WTC11 (cell line): ENCODE measurements at regions not wholly inside any gene's neighbourhood (a gene's known extent, or its start where the extent isn't known, plus 50 kb on each side); places are given as distances from the start of the nearest gene placed in this dataset.

ENCODE experiments used
- ATAC-seq: fragments of 200-7000 bp; cut with Tn5 transposase; 2 replicates; pipeline ENCODE4 v1.10.0; 2021; ENCODE audit warnings: mild to moderate bottlenecking, moderate library complexity
- CTCF ChIA-PET: fragments of 300-600 bp; sonication (Branson Sonifier 250); formaldehyde crosslinking; loops from one replicate; lab custom pipeline; 2021; ENCODE audit warnings: antibody characterized with exemption; lab: Charles Lee
- POLR2A ChIA-PET: fragments of 350-600 bp; sonication (Branson Sonifier 250); formaldehyde crosslinking; loops from one replicate; lab custom pipeline; 2021; ENCODE audit warnings: antibody characterized with exemption; lab: Charles Lee
- DNase-seq: peaks from one replicate; pipeline ENCODE4 v3.0.0; 2021; ENCODE audit warnings: low spot score
- H3K27ac Mint-ChIP-seq: 2 replicates; pipeline ENCODE4 v1.8.0; 2021; ENCODE audit warnings: mixed read lengths
- H3K27me3 Mint-ChIP-seq: 2 replicates; pipeline ENCODE4 v1.8.0; 2021; ENCODE audit warnings: low read depth, mild to moderate bottlenecking, moderate library complexity, mixed read lengths
- H3K36me3 Mint-ChIP-seq: 2 replicates; pipeline ENCODE4 v1.8.0; 2021; ENCODE audit warnings: mixed read lengths
- H3K4me1 Mint-ChIP-seq: 2 replicates; pipeline ENCODE4 v1.8.0; 2022; ENCODE audit warnings: mixed read lengths
- H3K4me3 Mint-ChIP-seq: 2 replicates; pipeline ENCODE4 v1.8.0; 2021; ENCODE audit warnings: mild to moderate bottlenecking, moderate library complexity, mixed read lengths
- H3K9me3 Mint-ChIP-seq: 2 replicates; pipeline ENCODE4 v1.8.0; 2021; ENCODE audit warnings: mixed read lengths
- FOXJ3 ChIP-seq: sonication (generic); formaldehyde crosslinking; IDR thresholded peaks from 2 replicates; pipeline ENCODE4 v1.9.0; 2021; ENCODE audit warnings: missing genetic modification reagents, mild to moderate bottlenecking, borderline replicate concordance
- GRHL2 ChIP-seq: fragments of 250-450 bp; sonication (Bioruptor Pico); IDR thresholded peaks from 2 replicates; pipeline ENCODE4 v1.8.0; 2022; ENCODE audit warnings: mild to moderate bottlenecking, moderate library complexity; ENCODE audit not compliant: insufficient replicate concordance, severe bottlenecking
- GTF2I ChIP-seq: fragments of 250-450 bp; sonication (Bioruptor Pico); conservative IDR thresholded peaks from 2 replicates; pipeline ENCODE4 v1.4.0; 2021; ENCODE audit warnings: mild to moderate bottlenecking
- HMGA2 ChIP-seq: fragments of 250-450 bp; sonication (Bioruptor Pico); IDR thresholded peaks from 2 replicates; pipeline ENCODE4 v1.4.0; 2021; ENCODE audit warnings: mild to moderate bottlenecking, moderate library complexity
- JUN ChIP-seq: sonication (generic); formaldehyde crosslinking; IDR thresholded peaks from 2 replicates; pipeline ENCODE4 v1.8.0; 2023; ENCODE audit warnings: mild to moderate bottlenecking, missing genetic modification reagents
- MYBL2 ChIP-seq: sonication (generic); formaldehyde crosslinking; IDR thresholded peaks from 2 replicates; pipeline ENCODE4 v1.8.1; 2023; ENCODE audit warnings: mild to moderate bottlenecking, moderate library complexity, missing genetic modification reagents
- NFE2L1 ChIP-seq: sonication (generic); formaldehyde crosslinking; IDR thresholded peaks from 2 replicates; pipeline ENCODE4 v1.8.1; 2023; ENCODE audit warnings: missing genetic modification reagents
- SOX15 ChIP-seq: fragments of 250-450 bp; sonication (Bioruptor Pico); IDR thresholded peaks from 2 replicates; pipeline ENCODE4 v1.9.0; 2021; ENCODE audit warnings: mild to moderate bottlenecking
- SP1 ChIP-seq: sonication (generic); formaldehyde crosslinking; conservative IDR thresholded peaks from 2 replicates; pipeline ENCODE4 v1.8.1; 2022; ENCODE audit warnings: missing genetic modification reagents
- ZNF138 ChIP-seq: sonication (generic); formaldehyde crosslinking; conservative IDR thresholded peaks from 2 replicates; pipeline ENCODE4 v1.8.1; 2022; ENCODE audit warnings: mild to moderate bottlenecking, moderate library complexity, missing genetic modification reagents
- ZNF416 ChIP-seq: fragments of 250-450 bp; sonication (Bioruptor Pico); IDR thresholded peaks from 2 replicates; pipeline ENCODE4 v1.9.0; 2021; ENCODE audit warnings: mild to moderate bottlenecking, inconsistent platforms
- ZNF532 ChIP-seq: fragments of 250-450 bp; sonication (Bioruptor Pico); IDR thresholded peaks from 2 replicates; pipeline ENCODE4 v1.9.0; 2021; ENCODE audit warnings: mild to moderate bottlenecking, borderline replicate concordance
- TF ChIP-seq, protein P1 (sequence below): sonication (generic); formaldehyde crosslinking; IDR thresholded peaks from 2 replicates; pipeline ENCODE4 v1.8.1; 2023; ENCODE audit warnings: mild to moderate bottlenecking, missing genetic modification reagents
- TF ChIP-seq, protein P2 (sequence below): sonication (generic); formaldehyde crosslinking; IDR thresholded peaks from 2 replicates; pipeline ENCODE4 v1.8.0; 2022; ENCODE audit warnings: mild to moderate bottlenecking, missing genetic modification reagents
- TF ChIP-seq, protein P3 (sequence below): fragments of 250-450 bp; sonication (Bioruptor Pico); IDR thresholded peaks from 2 replicates; pipeline ENCODE4 v1.9.0; 2021; ENCODE audit warnings: mild to moderate bottlenecking
- TF ChIP-seq, protein P4 (sequence below): sonication (generic); formaldehyde crosslinking; IDR thresholded peaks from 2 replicates; pipeline ENCODE4 v1.8.1; 2023; ENCODE audit warnings: mild to moderate bottlenecking, missing genetic modification reagents
- TF ChIP-seq, protein P5 (sequence below): sonication (generic); formaldehyde crosslinking; IDR thresholded peaks from 2 replicates; pipeline ENCODE4 v1.8.0; 2022; ENCODE audit warnings: missing genetic modification reagents
- TF ChIP-seq, protein P6 (sequence below): sonication (generic); formaldehyde crosslinking; IDR thresholded peaks from 2 replicates; pipeline ENCODE4 v1.8.1; 2023; ENCODE audit warnings: mild to moderate bottlenecking, missing genetic modification reagents, moderate library complexity
- TF ChIP-seq, protein P7 (sequence below): sonication (generic); formaldehyde crosslinking; IDR thresholded peaks from 2 replicates; pipeline ENCODE4 v1.8.1; 2022; ENCODE audit warnings: low read depth, missing genetic modification reagents, borderline replicate concordance

DNA sequence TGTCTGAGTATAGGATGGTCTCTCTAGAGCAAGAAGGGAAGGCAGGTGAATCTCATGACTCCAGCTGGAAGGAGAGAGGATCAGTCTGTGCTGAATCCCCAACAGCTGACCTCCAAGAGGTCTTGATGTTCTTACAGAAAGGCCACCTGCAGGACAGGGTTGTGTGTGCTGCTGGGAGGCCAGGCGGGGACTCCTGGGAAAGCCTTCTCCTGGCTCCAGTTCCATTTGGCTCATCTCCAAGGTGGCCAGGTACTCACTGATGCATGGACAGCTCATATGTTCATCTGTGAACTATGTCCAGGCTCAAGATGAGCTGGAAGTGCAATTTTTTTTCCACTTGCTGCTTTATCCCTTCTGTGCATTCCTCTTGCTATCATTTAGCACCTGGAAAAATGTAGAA is 730.2 kb upstream of the RBFOX1 start:
- ATAC-seq (no peak), DNase-seq (no peak)
- Mint-ChIP-seq H3K27me3 (peaks cover 16% of the 10 kb centered on the region), H3K4me3 (no peak overlapping the region), H3K9me3 (peaks cover 88% of the 10 kb centered on the region)
- CTCF ChIA-PET: no interaction called here
- no peak for TF ChIP-seq ZNF416
- no peak for TF ChIP-seq NFE2L1 (CRISPR knock-in tag)
- TF ChIP-seq GTF2I (CRISPR knock-in tag): no peak
- TF ChIP-seq, protein P1, sequence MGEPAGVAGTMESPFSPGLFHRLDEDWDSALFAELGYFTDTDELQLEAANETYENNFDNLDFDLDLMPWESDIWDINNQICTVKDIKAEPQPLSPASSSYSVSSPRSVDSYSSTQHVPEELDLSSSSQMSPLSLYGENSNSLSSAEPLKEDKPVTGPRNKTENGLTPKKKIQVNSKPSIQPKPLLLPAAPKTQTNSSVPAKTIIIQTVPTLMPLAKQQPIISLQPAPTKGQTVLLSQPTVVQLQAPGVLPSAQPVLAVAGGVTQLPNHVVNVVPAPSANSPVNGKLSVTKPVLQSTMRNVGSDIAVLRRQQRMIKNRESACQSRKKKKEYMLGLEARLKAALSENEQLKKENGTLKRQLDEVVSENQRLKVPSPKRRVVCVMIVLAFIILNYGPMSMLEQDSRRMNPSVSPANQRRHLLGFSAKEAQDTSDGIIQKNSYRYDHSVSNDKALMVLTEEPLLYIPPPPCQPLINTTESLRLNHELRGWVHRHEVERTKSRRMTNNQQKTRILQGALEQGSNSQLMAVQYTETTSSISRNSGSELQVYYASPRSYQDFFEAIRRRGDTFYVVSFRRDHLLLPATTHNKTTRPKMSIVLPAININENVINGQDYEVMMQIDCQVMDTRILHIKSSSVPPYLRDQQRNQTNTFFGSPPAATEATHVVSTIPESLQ (CRISPR knock-in tag): no peak
- TF ChIP-seq HMGA2 (CRISPR knock-in tag): no peak
- TF ChIP-seq, protein P2, sequence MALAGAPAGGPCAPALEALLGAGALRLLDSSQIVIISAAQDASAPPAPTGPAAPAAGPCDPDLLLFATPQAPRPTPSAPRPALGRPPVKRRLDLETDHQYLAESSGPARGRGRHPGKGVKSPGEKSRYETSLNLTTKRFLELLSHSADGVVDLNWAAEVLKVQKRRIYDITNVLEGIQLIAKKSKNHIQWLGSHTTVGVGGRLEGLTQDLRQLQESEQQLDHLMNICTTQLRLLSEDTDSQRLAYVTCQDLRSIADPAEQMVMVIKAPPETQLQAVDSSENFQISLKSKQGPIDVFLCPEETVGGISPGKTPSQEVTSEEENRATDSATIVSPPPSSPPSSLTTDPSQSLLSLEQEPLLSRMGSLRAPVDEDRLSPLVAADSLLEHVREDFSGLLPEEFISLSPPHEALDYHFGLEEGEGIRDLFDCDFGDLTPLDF (CRISPR knock-in tag): no peak
- TF ChIP-seq FOXJ3: no peak
- TF ChIP-seq, protein P3, sequence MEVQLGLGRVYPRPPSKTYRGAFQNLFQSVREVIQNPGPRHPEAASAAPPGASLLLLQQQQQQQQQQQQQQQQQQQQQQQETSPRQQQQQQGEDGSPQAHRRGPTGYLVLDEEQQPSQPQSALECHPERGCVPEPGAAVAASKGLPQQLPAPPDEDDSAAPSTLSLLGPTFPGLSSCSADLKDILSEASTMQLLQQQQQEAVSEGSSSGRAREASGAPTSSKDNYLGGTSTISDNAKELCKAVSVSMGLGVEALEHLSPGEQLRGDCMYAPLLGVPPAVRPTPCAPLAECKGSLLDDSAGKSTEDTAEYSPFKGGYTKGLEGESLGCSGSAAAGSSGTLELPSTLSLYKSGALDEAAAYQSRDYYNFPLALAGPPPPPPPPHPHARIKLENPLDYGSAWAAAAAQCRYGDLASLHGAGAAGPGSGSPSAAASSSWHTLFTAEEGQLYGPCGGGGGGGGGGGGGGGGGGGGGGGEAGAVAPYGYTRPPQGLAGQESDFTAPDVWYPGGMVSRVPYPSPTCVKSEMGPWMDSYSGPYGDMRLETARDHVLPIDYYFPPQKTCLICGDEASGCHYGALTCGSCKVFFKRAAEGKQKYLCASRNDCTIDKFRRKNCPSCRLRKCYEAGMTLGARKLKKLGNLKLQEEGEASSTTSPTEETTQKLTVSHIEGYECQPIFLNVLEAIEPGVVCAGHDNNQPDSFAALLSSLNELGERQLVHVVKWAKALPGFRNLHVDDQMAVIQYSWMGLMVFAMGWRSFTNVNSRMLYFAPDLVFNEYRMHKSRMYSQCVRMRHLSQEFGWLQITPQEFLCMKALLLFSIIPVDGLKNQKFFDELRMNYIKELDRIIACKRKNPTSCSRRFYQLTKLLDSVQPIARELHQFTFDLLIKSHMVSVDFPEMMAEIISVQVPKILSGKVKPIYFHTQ (CRISPR knock-in tag): no peak
- TF ChIP-seq, protein P4, sequence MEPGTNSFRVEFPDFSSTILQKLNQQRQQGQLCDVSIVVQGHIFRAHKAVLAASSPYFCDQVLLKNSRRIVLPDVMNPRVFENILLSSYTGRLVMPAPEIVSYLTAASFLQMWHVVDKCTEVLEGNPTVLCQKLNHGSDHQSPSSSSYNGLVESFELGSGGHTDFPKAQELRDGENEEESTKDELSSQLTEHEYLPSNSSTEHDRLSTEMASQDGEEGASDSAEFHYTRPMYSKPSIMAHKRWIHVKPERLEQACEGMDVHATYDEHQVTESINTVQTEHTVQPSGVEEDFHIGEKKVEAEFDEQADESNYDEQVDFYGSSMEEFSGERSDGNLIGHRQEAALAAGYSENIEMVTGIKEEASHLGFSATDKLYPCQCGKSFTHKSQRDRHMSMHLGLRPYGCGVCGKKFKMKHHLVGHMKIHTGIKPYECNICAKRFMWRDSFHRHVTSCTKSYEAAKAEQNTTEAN (CRISPR knock-in tag): no peak
- TF ChIP-seq, protein P5, sequence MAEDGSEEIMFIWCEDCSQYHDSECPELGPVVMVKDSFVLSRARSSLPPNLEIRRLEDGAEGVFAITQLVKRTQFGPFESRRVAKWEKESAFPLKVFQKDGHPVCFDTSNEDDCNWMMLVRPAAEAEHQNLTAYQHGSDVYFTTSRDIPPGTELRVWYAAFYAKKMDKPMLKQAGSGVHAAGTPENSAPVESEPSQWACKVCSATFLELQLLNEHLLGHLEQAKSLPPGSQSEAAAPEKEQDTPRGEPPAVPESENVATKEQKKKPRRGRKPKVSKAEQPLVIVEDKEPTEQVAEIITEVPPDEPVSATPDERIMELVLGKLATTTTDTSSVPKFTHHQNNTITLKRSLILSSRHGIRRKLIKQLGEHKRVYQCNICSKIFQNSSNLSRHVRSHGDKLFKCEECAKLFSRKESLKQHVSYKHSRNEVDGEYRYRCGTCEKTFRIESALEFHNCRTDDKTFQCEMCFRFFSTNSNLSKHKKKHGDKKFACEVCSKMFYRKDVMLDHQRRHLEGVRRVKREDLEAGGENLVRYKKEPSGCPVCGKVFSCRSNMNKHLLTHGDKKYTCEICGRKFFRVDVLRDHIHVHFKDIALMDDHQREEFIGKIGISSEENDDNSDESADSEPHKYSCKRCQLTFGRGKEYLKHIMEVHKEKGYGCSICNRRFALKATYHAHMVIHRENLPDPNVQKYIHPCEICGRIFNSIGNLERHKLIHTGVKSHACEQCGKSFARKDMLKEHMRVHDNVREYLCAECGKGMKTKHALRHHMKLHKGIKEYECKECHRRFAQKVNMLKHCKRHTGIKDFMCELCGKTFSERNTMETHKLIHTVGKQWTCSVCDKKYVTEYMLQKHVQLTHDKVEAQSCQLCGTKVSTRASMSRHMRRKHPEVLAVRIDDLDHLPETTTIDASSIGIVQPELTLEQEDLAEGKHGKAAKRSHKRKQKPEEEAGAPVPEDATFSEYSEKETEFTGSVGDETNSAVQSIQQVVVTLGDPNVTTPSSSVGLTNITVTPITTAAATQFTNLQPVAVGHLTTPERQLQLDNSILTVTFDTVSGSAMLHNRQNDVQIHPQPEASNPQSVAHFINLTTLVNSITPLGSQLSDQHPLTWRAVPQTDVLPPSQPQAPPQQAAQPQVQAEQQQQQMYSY: no peak
- TF ChIP-seq, all 79 proteins: peak for 0
- no peak overlapping the region for H3K27ac Mint-ChIP-seq
- peaks cover 66% of the 10 kb centered on the region for H3K36me3 Mint-ChIP-seq
- POLR2A ChIA-PET: no interaction called here
- H3K4me1 Mint-ChIP-seq: no peaks in the 10 kb centered on the region

- ATAC-seq: no peak
- DNase-seq: no peak
- CTCF ChIA-PET: no interaction called here
- POLR2A ChIA-PET: no interaction called here
- H3K4me1 Mint-ChIP-seq: no peaks in the 10 kb centered on the region
- no peak overlapping the region for H3K4me3 Mint-ChIP-seq
- H3K9me3 Mint-ChIP-seq: peaks cover 83% of the 10 kb centered on the region
- no peak overlapping the region for H3K27ac Mint-ChIP-seq
- H3K27me3 Mint-ChIP-seq: peaks cover 7% of the 10 kb centered on the region; the same call in 1 of the 2 replicates
- peaks cover 69% of the 10 kb centered on the region for H3K36me3 Mint-ChIP-seq
- TF ChIP-seq, protein P6, sequence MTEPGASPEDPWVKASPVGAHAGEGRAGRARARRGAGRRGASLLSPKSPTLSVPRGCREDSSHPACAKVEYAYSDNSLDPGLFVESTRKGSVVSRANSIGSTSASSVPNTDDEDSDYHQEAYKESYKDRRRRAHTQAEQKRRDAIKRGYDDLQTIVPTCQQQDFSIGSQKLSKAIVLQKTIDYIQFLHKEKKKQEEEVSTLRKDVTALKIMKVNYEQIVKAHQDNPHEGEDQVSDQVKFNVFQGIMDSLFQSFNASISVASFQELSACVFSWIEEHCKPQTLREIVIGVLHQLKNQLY (CRISPR knock-in tag): no peak
- TF ChIP-seq SOX15 (no peak), JUN (CRISPR knock-in tag) (no peak), ZNF532 (CRISPR knock-in tag) (no peak), SP1 (CRISPR knock-in tag) (no peak), MYBL2 (no peak), ZNF138 (CRISPR knock-in tag) (no peak), GRHL2 (CRISPR knock-in tag) (no peak)
- TF ChIP-seq, protein P7, sequence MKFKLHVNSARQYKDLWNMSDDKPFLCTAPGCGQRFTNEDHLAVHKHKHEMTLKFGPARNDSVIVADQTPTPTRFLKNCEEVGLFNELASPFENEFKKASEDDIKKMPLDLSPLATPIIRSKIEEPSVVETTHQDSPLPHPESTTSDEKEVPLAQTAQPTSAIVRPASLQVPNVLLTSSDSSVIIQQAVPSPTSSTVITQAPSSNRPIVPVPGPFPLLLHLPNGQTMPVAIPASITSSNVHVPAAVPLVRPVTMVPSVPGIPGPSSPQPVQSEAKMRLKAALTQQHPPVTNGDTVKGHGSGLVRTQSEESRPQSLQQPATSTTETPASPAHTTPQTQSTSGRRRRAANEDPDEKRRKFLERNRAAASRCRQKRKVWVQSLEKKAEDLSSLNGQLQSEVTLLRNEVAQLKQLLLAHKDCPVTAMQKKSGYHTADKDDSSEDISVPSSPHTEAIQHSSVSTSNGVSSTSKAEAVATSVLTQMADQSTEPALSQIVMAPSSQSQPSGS (CRISPR knock-in tag): no peak
Measured at GRCh38 chr16:6600167-6600566, 732.5 kb upstream of the RBFOX1 start.
